ENCODE measurements at regions not wholly inside any gene's neighbourhood (a gene's known extent, or its start where the extent isn't known, plus 50 kb on each side); places are given as distances from the start of the nearest gene placed in this dataset.

GRCh38 chr2:195009202-195009601, 647.8 kb upstream of the SLC39A10 start:
- no peak for FAIRE-seq

GRCh38 chr2:195006856-195007255, 650.2 kb upstream of the SLC39A10 start:
- Mint-ChIP-seq H3K9me3 (ENCODE audit: unreplicated experiment) (no peaks in the 10 kb centered on the region), H3K36me3 (ENCODE audit: low read depth, unreplicated experiment) (no peaks in the 10 kb centered on the region), H3K4me1 (ENCODE audit: low read depth, unreplicated experiment) (no peaks in the 10 kb centered on the region), H3K4me3 (ENCODE audit: unreplicated experiment) (no peak overlapping the region), H3K27me3 (ENCODE audit: low read depth, unreplicated experiment) (no peaks in the 10 kb centered on the region), H3K27ac (ENCODE audit: unreplicated experiment) (no peak overlapping the region)
- no peaks in the 10 kb centered on the region for H3K36me3 ChIP-seq (ENCODE audit: insufficient read depth, low read length)
- no peak for TF ChIP-seq CTCF (IDR thresholded peaks at IDR 0.05; ENCODE audit: insufficient read depth, low read depth, low read length)
- no peak for TF ChIP-seq EZH2 (IDR thresholded peaks at IDR 0.05; ENCODE audit: insufficient read depth, low read length)
- H3K9ac ChIP-seq (ENCODE audit: low read length) = no peak overlapping the region
- no peaks in the 10 kb centered on the region for H3K27me3 ChIP-seq (ENCODE audit: insufficient read depth, low read length)
- H2AFZ ChIP-seq (ENCODE audit: low read depth, low read length) = no peak overlapping the region
- H3K79me2 ChIP-seq (ENCODE audit: insufficient read depth, low read length) = no peaks in the 10 kb centered on the region
- no peak overlapping the region for H3K27ac ChIP-seq (ENCODE audit: low read depth, low read length)
- H3K4me3 ChIP-seq (ENCODE audit: insufficient read depth, low read depth, low read length) = no peak overlapping the region
- no peak overlapping the region for H3K4me2 ChIP-seq (ENCODE audit: low read length)
- DNase-seq (ENCODE audit: low read depth) (no peak), FAIRE-seq (no peak)
- no peaks in the 10 kb centered on the region for H3K4me1 ChIP-seq (ENCODE audit: insufficient read depth, low read length)
- no peaks in the 10 kb centered on the region for H3K9me3 ChIP-seq (ENCODE audit: insufficient read depth, low read depth, low read length)
- H4K20me1 ChIP-seq (ENCODE audit: insufficient read depth, low read length) = no peaks in the 10 kb centered on the region

More at GRCh38 chr2:195009202-195009601, 647.8 kb upstream of the SLC39A10 start:
- Histone ChIP-seq H3K4me1 (ENCODE audit: insufficient read depth, low read length) (no peaks in the 10 kb centered on the region), H3K27ac (ENCODE audit: low read depth, low read length) (no peak overlapping the region), H2AFZ (ENCODE audit: low read depth, low read length) (no peak overlapping the region), H4K20me1 (ENCODE audit: insufficient read depth, low read length) (no peaks in the 10 kb centered on the region), H3K36me3 (ENCODE audit: insufficient read depth, low read length) (no peaks in the 10 kb centered on the region), H3K27me3 (ENCODE audit: insufficient read depth, low read length) (no peaks in the 10 kb centered on the region), H3K79me2 (ENCODE audit: insufficient read depth, low read length) (no peaks in the 10 kb centered on the region), H3K4me3 (ENCODE audit: insufficient read depth, low read depth, low read length) (no peak overlapping the region), H3K9me3 (ENCODE audit: insufficient read depth, low read depth, low read length) (no peaks in the 10 kb centered on the region), H3K4me2 (ENCODE audit: low read length) (no peak overlapping the region), H3K9ac (ENCODE audit: low read length) (no peak overlapping the region)
- Mint-ChIP-seq H3K4me1 (ENCODE audit: low read depth, unreplicated experiment) (no peaks in the 10 kb centered on the region), H3K27me3 (ENCODE audit: low read depth, unreplicated experiment) (no peaks in the 10 kb centered on the region), H3K4me3 (ENCODE audit: unreplicated experiment) (no peak overlapping the region), H3K9me3 (ENCODE audit: unreplicated experiment) (no peaks in the 10 kb centered on the region), H3K36me3 (ENCODE audit: low read depth, unreplicated experiment) (no peaks in the 10 kb centered on the region), H3K27ac (ENCODE audit: unreplicated experiment) (no peak overlapping the region)
- no peak for TF ChIP-seq CTCF (IDR thresholded peaks at IDR 0.05; ENCODE audit: insufficient read depth, low read depth, low read length)
- no peak for TF ChIP-seq EZH2 (IDR thresholded peaks at IDR 0.05; ENCODE audit: insufficient read depth, low read length)
- DNase-seq (ENCODE audit: low read depth) = no peak

GRCh38 chr2:195003881-195004471, 653.0 kb upstream of the SLC39A10 start:
- no peaks in the 10 kb centered on the region for H3K79me2 ChIP-seq (ENCODE audit: insufficient read depth, low read length)
- no peaks in the 10 kb centered on the region for H4K20me1 ChIP-seq (ENCODE audit: insufficient read depth, low read length)
- H3K4me1 ChIP-seq (ENCODE audit: insufficient read depth, low read length) = no peaks in the 10 kb centered on the region
- no peak overlapping the region for H3K27ac ChIP-seq (ENCODE audit: low read depth, low read length)
- FAIRE-seq (no peak), DNase-seq (ENCODE audit: low read depth) (no peak)
- no peak overlapping the region for H3K4me3 ChIP-seq (ENCODE audit: insufficient read depth, low read depth, low read length)
- H3K36me3 ChIP-seq (ENCODE audit: insufficient read depth, low read length) = no peaks in the 10 kb centered on the region
- H3K4me1 Mint-ChIP-seq (ENCODE audit: low read depth, unreplicated experiment) = no peaks in the 10 kb centered on the region
- TF ChIP-seq EZH2 (IDR thresholded peaks at IDR 0.05; ENCODE audit: insufficient read depth, low read length) = no peak
- no peak for TF ChIP-seq CTCF (IDR thresholded peaks at IDR 0.05; ENCODE audit: insufficient read depth, low read depth, low read length)
- H3K9ac ChIP-seq (ENCODE audit: low read length) = no peak overlapping the region
- no peak overlapping the region for H3K27ac Mint-ChIP-seq (ENCODE audit: unreplicated experiment)
- no peaks in the 10 kb centered on the region for H3K9me3 Mint-ChIP-seq (ENCODE audit: unreplicated experiment)
- no peaks in the 10 kb centered on the region for H3K36me3 Mint-ChIP-seq (ENCODE audit: low read depth, unreplicated experiment)
- H3K4me3 Mint-ChIP-seq (ENCODE audit: unreplicated experiment) = no peak overlapping the region
- H3K4me2 ChIP-seq (ENCODE audit: low read length) = no peak overlapping the region
- no peaks in the 10 kb centered on the region for H3K27me3 ChIP-seq (ENCODE audit: insufficient read depth, low read length)
- no peaks in the 10 kb centered on the region for H3K9me3 ChIP-seq (ENCODE audit: insufficient read depth, low read depth, low read length)
- no peaks in the 10 kb centered on the region for H3K27me3 Mint-ChIP-seq (ENCODE audit: low read depth, unreplicated experiment)
- no peak overlapping the region for H2AFZ ChIP-seq (ENCODE audit: low read depth, low read length)
